Activated CD4-positive, alpha-beta T cell treated with anti-CD3 and anti-CD28 coated beads, Interleukin-2, Interleukin-6, amounts not matched to agents 100 ng/mL and 50 ng/mL, durations not matched to agents 16 hours and 8 hours (primary cell): ENCODE measurements at regions not wholly inside any gene's neighbourhood (a gene's known extent, or its start where the extent isn't known, plus 50 kb on each side); places are given as distances from the start of the nearest gene placed in this dataset.
"Not testable (repeated sequence)": the region's sequence is repeated elsewhere in the genome, so short reads cannot be mapped to it uniquely, and the experiment has no call there.

Experiments used
- DNase-seq: peaks from one replicate; pipeline ENCODE4 v3.0.0-alpha.2; 2020

GRCh38 chr3:152671446-152672319, 163.2 kb upstream of the P2RY1 start:
- no peak for DNase-seq

GRCh38 chr3:152672320-152672649, 162.6 kb upstream of the P2RY1 start:
- DNase-seq = no peak

GRCh38 chr3:152676810-152677379, 158.0 kb upstream of the P2RY1 start:
- DNase-seq = no peak

GRCh38 chr3:152677491-152677890, 157.4 kb upstream of the P2RY1 start:
- no peak for DNase-seq

GRCh38 chr3:152682477-152682876, 152.5 kb upstream of the P2RY1 start:
- DNase-seq = no peak

GRCh38 chr3:152683521-152683999, 151.4 kb upstream of the P2RY1 start:
- no peak for DNase-seq

- no peak for DNase-seq
Observed at GRCh38 chr3:152684279-152684678, 150.7 kb upstream of the P2RY1 start.

GRCh38 chr3:152688313-152688712, 146.6 kb upstream of the P2RY1 start:
- DNase-seq = no peak

GRCh38 chr3:152692326-152692725, 142.6 kb upstream of the P2RY1 start:
- DNase-seq = peak; percentile 3

- DNase-seq = not testable (repeated sequence)
Observed at GRCh38 chr3:152693521-152694250, 141.2 kb upstream of the P2RY1 start.

GRCh38 chr3:152695840-152696239, 139.1 kb upstream of the P2RY1 start:
- DNase-seq = no peak

- DNase-seq = no peak
Observed at GRCh38 chr3:152696962-152697361, 138.0 kb upstream of the P2RY1 start.

GRCh38 chr3:152703245-152703890, 131.6 kb upstream of the P2RY1 start:
- no peak for DNase-seq

GRCh38 chr3:152706991-152707713, 127.8 kb upstream of the P2RY1 start:
- no peak for DNase-seq

- no peak for DNase-seq
Observed at GRCh38 chr3:152709659-152710058, 125.3 kb upstream of the P2RY1 start.

- no peak for DNase-seq
Observed at GRCh38 chr3:152710549-152710948, 124.4 kb upstream of the P2RY1 start.

GRCh38 chr3:152713989-152714388, 120.9 kb upstream of the P2RY1 start:
- no peak for DNase-seq

GRCh38 chr3:152714507-152714906, 120.4 kb upstream of the P2RY1 start:
- no peak for DNase-seq

- no peak for DNase-seq
Observed at GRCh38 chr3:152717252-152717651, 117.7 kb upstream of the P2RY1 start.

- DNase-seq = no peak
Observed at GRCh38 chr3:152718810-152719209, 116.1 kb upstream of the P2RY1 start.

- no peak for DNase-seq
Observed at GRCh38 chr3:152719264-152719663, 115.7 kb upstream of the P2RY1 start.

- no peak for DNase-seq
Observed at GRCh38 chr3:152720951-152721718, 113.8 kb upstream of the P2RY1 start.
